RWPE1 (cell line): ENCODE measurements at regions not wholly inside any gene's neighbourhood (a gene's known extent, or its start where the extent isn't known, plus 50 kb on each side); places are given as distances from the start of the nearest gene placed in this dataset.

ENCODE experiments used
- CTCF ChIA-PET: fragments of 350-600 bp; sonication (Branson Sonifier 250); formaldehyde crosslinking; extraction: SDS; loops from one replicate; lab custom pipeline; 2021; lab: Yijun Ruan, JAX
- POLR2A ChIA-PET: fragments of 400-600 bp; formaldehyde crosslinking; extraction: SDS; loops from one replicate; lab custom pipeline; 2020; ENCODE audit warnings: antibody characterized with exemption; ENCODE audit not compliant: low non-redundant PET; lab: Yijun Ruan, JAX
- DNase-seq: peaks from one replicate; pipeline ENCODE4 v3.0.0; 2012; ENCODE audit warnings: low spot score
- H3K27ac ChIP-seq: fragments of 450-650 bp; 2 replicates; pipeline ENCODE4 v1.5.1; 2017
- CTCF ChIP-seq: fragments of 450-650 bp; conservative IDR thresholded peaks from 2 replicates; pipeline ENCODE4 v1.5.1; 2017; ENCODE audit warnings: low read depth, mild to moderate bottlenecking

- TF ChIP-seq CTCF = no peak
- CTCF ChIA-PET = no interaction called here
- no peak overlapping the region for H3K27ac ChIP-seq
- no peak for DNase-seq
- POLR2A ChIA-PET = no interaction called here
These were observed 86.2 kb upstream of the ABCB5 start for GRCh38 chr7:20529260-20529659.

GRCh38 chr7:20532890-20533289 is 82.6 kb upstream of the ABCB5 start:
- no peak overlapping the region for H3K27ac ChIP-seq
- ChIA-PET POLR2A (no interaction called here), CTCF (interaction anchor here (0.7 kb wide), 1 partner anchor 22 kb away, joined by 3 read pairs; no protein-coding TSS in a partner anchor)
- DNase-seq = no peak
- TF ChIP-seq CTCF = no peak

GRCh38 chr7:20534543-20534942 is 80.9 kb upstream of the ABCB5 start:
- POLR2A ChIA-PET = no interaction called here
- TF ChIP-seq CTCF = no peak
- CTCF ChIA-PET = no interaction called here
- no peak overlapping the region for H3K27ac ChIP-seq
- DNase-seq = no peak

GRCh38 chr7:20535541-20535940 is 79.9 kb upstream of the ABCB5 start:
- H3K27ac ChIP-seq = no peak overlapping the region
- DNase-seq = no peak
- POLR2A ChIA-PET = no interaction called here
- no peak for TF ChIP-seq CTCF
- CTCF ChIA-PET = no interaction called here

- CTCF ChIA-PET = interaction anchor here (0.5 kb wide), 1 partner anchor 227 kb away, joined by 4 read pairs; no protein-coding TSS in a partner anchor
These were observed 76.3 kb upstream of the ABCB5 start for GRCh38 chr7:20539201-20539600.

GRCh38 chr7:20541608-20542349 is 73.7 kb upstream of the ABCB5 start:
- POLR2A ChIA-PET = no interaction called here
- peak; percentile 56 for DNase-seq
- no peak for TF ChIP-seq CTCF
- no peak overlapping the region for H3K27ac ChIP-seq
- CTCF ChIA-PET = no interaction called here

More at GRCh38 chr7:20539201-20539600, 76.3 kb upstream of the ABCB5 start:
- POLR2A ChIA-PET = no interaction called here
- no peak for TF ChIP-seq CTCF
- H3K27ac ChIP-seq = no peak overlapping the region
- no peak for DNase-seq
